IPS-NIHi7 (cell line): ENCODE measurements at regions not wholly inside any gene's neighbourhood (a gene's known extent, or its start where the extent isn't known, plus 50 kb on each side); places are given as distances from the start of the nearest gene placed in this dataset.

ENCODE experiments used
- DNase-seq: peaks from one replicate; pipeline ENCODE4 v3.0.0; 2012; ENCODE audit warnings: mixed read lengths; ENCODE audit errors: extremely low spot score

DNA sequence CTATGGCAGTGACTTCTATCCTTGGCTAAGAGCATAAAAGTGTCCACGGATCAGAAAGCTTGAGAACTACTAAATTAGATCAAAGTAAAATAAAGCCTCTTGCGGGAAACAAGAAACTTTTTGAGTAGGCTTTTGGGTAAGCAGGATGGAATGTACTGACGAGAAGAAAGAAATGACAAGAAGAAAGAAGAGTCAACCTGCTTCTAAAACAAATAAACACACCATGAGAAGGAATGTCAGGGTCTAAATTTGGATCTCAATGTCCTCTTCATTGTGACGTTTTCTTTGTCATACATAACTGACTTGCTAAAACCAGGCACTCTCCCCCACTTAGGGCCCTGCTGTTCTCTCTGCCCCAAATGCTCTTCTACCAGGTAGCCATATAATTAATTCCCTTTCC lies 290.1 kb upstream of the PTGER4 start:
- no peak for DNase-seq

DNA sequence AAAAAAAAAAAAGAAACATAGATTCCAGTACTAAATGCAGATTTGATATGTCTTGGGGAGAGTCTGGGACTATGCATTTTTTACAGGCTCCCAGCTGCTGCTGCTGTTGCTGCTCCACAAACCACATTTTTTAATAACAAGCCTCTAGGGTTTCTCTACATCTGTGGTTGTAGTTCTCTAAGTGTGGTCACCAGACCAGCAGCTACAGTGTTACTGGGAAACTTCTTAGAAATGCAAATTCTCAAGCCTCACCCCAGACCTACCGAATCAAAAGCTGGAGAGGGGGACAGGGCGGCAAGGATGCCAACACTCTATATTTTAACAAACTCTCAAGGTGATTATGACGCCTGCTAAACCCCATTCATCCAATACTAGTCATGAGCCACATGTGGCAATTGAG lies 293.4 kb upstream of the PTGER4 start:
- DNase-seq, result no peak

DNA sequence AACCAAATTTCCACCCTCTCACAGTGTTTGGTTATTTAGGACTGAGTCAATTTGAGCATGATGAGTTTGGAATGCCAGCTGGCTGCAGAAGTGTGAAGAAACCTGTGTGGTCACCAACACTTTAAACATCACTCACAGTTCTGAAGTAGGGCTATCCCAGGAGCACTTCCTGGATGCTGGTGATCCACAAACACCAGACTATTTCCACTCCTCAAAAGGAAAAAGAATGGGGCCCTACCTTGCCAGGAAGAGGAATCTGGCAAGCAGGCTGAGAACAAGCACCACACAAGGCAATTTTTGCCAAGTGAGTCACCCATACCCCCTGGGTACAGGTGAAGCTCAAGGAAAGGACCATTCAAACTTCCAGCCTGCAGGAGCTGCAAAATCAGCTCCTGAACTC lies 294.2 kb upstream of the PTGER4 start:
- peak; percentile 25 for DNase-seq

DNA sequence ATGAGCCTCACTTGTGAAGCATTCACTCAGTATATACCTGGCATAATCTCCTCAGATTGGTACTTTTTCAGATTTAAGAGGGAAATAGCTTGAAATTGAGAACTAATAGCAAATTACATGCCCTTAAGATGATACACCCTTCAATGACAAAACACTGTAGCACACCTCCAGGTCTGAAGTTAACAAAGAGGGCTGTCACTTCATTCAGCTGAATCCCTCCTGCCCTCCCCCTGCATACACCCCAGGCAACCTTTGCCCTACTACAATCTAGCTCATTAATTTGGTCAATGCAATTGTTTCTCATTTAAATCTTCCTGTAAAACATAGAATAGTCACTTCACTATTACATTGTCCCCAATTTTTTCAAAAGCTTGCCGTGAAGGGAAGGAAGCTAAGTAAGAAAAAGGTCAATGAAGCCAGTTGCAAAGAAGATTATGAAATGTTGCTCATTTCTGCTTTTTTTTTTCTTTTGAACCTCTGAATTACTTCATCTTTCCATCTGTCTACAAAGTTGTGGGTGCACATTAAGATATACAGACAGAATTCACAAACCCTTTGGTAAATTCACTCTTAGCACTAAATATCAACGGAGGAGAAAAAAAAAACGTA lies 294.8 kb upstream of the PTGER4 start:
- DNase-seq, result no peak

DNA sequence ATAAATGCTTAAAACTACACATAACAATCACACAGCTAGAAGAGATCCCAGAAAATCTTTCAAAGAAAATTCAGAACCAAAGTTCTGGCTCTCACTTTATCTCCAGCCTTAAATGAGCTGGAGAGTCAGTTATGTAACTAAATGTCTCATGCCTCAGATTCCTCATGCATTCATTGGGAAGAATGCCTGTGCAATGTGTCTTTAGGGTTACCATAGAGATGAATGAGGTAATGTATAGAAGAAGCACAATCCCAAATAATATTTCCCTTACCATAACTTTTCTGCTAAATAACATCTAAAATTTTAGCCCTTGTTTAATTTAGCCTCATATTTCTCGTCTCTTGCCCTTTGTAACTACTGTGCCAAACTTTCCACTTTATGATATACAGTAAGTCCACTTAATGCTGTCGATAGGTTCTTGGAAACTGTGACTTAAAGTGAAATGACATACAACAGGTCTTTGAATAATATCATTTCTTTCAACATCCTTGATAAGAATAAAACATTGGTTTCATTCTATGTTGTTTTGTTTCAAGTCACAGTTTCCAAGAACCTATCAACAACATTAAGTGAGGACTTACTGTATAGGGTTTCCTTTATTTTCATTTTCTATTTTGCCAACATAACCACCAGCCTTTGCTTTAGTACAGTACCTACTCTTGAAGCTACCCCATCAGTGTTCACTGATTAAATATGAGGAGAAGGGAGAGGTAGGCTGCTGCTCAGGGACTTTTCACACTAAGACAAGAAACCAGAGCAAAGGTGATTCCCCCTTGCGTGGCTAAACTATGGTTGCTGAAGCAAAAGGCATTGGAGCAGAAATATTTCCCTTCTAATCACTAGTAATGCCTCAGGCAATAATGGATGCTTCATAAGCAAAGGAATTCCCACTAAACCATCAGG lies 295.7 kb upstream of the PTGER4 start:
- no peak for DNase-seq

DNA sequence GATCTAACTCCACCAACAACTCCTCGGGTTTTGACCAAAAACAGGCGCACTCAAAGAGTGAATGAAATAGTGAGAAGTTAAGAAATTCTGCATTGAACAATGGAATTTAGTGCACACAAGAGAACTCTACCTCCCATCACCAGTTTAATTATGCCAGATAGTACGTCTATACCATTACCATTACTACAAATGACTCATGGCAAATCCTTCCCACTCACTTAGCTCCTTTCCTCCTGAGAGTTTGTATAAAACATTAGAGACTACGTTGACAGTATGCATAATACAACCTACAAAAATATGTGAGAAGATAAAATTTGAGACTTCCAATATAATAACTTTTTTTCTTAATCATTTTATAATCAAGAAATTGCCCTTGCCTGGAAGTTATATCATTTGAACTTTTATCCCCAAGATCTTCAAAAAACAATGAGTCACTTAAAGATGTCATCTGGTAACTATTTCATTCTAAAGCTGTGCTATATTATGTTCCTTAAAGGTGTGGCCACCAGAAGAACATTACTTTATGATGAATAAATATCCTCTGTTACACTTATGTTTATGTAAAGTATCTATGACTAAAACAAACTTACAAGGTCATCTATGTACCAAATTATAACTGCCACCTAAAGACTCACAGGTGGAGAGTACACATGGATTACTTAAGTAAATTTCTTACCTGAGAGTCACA lies 297.9 kb upstream of the PTGER4 start:
- no peak for DNase-seq

DNA sequence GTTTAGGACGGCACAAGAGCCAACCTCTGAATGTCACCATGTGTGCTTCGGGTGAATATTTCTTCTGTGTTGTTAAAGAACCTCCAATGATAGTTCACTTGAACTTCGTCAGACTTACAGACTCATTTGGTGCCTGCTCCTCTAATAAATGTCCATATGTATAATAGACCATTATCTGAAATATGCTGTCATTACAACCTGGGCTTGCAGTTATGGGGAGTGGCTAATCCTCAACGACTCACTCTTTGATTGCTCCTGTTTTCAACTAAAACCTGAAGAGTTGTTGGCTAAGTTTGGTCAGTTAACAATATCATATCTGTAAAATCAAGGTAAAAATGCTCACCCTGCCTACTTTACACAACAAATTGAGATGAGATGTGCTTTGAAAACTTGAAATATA lies 298.7 kb upstream of the PTGER4 start:
- DNase-seq, result no peak

DNA sequence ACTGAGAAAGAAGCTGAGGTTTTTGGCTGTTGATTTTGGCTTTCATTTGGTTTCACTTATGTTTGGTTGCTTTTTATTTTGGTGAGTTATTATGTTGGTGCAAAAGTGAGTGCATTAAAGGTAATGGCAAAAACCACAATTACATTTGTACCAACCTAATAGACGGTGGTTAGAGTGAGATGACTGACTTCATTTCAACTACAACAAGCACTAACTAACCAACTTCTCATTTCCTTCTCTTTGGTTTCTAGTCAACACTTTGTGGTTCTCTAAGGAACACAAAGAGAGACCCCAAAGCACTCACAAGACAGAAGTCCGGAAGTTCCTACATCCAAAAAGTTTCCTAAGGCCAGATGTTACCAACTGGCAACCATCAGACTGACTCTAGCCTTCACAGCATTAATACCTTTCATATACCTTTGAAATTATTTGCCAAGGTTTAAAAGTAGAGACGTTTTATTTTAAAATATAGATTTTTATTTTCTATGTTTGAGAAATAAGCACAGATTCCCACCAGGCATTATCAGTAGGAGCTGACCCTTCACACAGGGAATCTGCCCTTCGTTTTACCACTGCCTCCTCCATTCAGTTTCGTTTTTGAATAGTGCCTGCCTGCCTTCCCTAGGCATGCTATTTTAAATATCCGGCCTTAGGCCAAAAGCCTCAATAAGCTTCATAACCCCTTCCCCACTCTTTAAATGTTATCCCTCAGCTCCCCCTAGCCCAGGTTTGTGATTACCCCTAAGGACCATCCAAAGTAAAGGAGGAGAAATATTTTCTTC lies 301.1 kb upstream of the PTGER4 start:
- DNase-seq, result no peak

DNA sequence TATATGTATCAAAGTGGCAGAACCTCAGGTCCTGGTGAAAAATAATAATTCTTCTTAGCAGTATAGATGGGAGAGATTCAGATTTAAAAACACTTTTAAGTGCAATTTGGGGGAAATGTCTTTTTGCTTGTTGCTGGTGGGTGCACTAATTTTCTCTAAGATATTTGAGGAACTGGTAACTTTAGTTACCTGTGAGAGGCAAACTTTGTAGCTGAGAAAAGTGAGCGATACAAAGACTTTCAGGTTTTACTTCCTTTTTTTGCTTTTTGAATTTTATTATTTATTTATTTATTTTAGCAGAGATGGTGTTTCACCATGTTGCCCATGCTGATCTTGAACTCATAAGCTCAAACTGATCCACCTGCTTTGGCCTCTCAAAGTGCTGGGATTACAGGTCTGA lies 303.1 kb upstream of the PTGER4 start:
- DNase-seq, result no peak

DNA sequence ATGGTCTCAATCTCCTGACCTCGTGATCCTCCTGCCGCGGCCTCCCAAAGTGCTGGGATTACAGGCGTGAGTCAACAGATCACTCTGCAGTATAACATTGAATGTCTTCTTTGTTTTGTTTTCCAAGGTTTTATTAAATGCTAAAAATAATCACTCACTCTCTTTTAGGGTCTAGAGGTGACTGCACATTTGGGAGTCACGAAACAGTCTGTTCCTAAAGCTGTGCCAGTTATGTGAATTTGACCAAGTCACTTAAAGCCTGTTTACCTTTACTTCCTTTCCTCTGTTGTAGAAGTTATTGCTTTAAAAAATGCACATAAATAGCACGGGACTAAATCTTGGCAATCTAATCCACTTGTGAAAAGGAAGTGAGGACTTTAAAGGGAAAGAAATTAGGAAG lies 304.9 kb upstream of the PTGER4 start:
- no peak for DNase-seq

DNA sequence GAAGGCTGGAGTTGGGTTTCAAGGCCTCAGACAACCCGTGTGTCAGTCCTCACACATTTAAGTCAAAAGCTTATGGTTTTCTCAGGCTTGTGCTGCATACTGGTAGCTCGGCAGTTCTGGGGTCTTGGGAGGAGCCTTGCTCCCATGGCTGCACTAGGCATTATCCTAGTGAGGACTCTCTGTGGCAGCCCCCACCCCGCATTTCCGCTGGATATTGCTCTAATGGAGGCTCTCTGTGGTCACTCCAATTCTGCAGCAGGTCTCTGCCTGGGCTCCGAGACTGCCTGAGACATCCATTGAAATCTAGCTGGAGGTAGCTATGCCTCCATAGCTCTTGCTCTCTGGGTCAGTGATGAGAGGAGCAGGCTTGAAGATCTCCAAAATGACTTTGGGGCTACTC lies 311.5 kb upstream of the PTGER4 start:
- no peak for DNase-seq

DNA sequence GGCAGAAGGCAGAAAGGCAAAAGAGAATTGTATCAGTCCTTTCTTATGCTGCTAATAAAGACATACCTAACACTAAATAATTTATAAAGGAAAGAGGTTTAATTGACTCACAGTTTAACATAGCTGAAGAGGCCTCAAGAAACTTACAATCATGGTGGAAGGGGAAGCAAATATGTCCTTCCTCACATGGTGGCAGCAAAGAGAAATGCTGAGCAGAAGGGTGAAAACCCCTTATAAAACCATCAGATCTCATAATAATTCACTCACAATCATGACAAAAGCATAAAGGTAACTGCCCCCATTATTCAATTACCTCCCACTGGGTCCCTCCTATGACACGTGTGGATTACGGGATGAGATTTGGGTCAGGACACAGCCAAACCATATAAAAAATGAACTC lies 312.5 kb upstream of the PTGER4 start:
- DNase-seq, result no peak

DNA sequence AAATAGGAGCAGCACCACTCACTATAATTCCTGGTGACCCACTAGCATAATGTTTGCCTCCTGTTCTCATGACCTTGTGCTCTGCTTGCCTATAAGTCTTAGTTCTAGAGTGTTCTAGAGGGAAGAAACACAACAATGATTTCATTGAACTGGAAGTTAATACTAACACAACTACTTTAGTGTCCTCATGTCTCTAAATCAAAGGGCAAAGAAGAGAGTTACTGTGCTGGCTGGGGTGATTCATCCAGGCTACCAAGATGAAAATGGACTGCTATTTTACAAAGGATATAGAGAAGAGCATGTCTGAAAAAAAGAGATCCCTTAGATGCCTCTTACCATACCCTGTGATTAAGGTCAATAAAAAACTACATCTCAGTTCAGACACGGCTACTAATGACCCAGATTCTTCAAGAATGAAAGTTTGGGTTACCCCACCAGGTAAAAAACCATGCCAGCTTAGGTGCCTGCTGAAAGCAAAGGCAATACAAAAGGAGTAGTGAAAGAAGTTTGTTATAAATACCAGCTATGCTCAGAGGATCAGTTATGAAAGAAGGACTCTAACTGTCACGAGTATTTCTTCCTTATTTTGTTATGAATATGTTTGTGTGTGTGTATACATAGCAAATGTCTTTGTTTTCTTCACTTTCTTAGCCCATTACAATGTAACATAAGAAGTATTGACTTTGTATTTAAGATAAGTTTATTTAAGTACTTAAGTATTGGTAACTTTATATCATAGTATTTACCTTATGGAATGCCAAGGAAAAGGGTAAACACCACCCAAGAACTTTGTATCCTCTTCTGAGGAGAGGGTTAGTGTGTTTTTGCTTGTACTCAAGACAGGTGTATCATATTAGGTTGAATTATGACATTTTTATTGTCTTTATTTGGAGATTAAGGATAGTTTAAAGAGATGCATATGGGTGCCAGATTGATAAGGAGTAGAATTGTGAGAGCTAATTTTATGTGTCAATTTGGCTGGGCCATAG lies 314.1 kb upstream of the PTGER4 start:
- DNase-seq, result no peak

DNA sequence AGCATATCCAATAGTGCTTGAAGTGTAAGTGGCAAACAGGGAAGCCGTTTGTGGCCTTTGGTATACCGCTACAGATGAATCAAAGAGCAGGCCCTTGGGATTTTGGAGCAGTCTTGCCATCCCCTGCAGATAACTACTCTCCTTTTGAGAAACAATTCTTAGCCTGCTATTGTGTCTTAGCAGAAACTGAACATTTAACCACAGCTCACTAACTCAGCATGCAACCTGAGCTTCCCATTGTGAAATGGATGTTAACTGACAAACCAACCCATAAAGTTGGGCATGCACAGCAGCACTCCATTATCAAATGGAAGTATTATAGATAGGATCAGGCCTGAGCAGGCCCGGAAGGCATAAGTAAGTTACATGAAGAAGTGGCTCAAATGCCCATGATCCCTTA lies 315.3 kb upstream of the PTGER4 start:
- no peak for DNase-seq

DNA sequence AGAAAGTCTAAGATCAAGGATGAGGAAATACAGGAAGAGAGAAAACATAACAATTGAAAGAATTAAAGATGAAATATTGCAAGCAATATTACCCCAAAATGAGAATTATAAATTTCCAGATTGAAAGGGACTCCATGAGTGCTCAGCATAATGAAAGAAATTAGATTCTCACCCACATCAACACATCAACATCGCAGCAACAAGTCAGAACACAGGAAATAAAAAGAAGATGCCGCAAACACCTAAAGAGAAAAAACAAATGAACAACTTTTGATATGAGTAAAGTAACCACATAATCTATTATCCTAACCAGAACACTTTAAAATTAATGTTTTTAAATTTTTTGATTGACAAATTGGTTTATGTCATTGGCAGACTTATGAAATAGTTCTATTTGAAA lies 318.3 kb upstream of the PTGER4 start:
- no peak for DNase-seq

DNA sequence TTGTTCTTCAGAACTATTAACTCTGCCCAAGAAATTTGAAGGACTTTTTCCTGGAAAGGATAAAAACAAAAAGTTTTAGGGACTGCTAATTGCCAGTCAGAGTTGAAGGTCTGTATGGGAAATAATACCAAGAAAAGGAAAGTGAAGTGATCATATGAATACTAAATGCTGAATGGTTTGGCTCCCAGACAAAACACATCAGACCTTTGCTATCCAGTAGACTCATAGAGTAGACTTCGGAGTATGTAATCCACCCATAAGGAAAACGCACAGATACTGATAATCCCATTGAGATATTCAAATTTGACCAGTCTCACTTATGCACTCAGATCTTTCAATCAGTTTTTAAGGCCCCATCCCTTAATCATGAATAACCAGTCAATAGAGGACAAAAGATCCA lies 319.0 kb upstream of the PTGER4 start:
- no peak for DNase-seq

DNA sequence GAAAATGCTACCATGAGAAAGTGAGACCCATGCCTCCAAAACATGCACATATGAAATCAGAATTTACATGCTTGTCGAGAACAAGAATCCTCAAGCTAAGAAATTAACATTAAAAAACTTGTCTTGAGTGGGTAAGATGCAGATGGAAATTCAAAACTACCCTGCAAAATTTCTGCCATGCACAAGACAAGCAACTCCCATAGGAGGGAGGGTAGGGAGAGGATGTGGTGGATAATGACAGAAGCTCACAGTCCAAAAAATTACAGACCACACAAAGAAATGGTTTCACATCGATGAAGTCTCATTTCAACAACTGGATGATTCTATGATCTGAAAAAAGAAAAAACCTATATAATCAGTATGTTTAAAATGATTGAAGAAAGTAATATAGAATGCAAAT lies 319.9 kb upstream of the PTGER4 start:
- no peak for DNase-seq

DNA sequence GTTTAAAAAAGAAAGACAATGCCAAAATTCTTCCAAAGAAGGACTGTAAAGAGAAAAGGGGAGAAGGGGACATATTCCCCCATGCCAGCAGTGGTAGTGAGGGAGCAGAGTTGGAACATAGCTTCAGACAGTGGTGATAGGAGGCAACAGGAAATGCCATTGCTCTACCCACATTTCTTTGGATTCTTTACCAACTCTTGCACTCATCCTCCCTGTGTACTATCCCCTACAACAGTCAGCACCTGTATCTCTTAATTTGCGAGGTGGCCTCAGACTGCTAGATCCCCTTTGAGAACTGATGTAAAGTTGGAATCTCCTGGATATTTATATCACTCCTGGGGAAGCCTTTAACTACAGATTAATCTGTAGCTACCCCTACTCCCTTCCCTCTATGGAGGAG lies 320.6 kb upstream of the PTGER4 start:
- no peak for DNase-seq

DNA sequence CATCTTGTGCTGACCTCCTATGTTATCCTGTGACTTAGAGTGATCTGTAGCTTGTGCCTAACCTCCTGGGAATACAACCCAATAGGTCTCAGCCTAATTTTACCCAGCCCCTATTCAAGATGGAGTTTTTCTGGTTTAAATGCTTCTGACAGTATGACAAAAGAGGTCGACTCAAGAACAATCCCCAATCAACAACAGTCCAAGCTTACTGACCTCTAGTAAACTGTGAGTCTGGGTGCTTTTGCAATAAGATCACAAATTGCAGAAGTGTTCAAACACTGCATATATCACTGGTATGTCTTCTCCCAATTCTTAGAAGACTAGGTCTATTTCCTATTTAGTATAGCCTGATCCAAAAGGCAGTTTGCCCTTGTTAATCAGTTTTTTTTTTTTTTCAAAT lies 323.5 kb upstream of the PTGER4 start:
- DNase-seq, result no peak

DNA sequence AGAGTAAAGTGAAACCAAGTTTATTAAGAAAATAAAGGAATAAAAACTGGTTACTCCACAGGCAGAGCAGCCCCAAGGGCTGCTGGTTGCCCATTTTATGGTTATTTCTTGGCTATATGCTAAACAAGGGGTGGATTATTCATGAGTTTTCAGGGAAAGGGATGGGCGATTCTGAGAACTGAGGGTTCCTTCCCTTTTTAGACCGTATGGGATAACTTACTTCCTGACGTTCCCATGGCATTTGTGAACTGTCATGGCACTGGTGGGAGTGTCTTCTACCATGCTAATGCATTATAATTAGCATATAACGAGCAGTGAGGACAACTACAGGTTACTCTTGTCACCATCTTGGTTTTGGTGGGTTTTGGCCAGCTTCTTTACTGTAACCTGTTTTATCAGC lies 323.9 kb upstream of the PTGER4 start:
- no peak for DNase-seq

DNA sequence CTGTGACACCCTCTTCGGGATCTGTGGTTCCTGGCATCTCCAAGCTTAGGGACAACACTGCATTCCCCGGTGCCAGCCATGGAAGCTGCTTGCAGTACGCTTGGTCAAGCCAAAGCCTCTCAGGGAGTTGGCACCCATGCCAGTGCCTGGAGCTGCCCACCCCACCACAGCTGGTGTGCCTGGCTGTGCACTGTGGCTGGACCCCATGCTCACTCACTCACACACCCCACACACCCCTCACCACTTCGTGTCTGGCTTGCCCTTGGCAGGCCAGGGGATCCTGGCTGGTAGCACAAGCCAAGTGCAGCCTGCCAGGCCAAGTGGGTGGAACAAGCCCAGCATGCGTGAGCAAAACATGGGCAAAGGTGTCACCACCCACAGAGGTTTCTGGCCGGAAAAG lies 324.5 kb upstream of the PTGER4 start:
- no peak for DNase-seq
